Adrenal gland (tissue), 5 donors: ENCODE measurements at regions not wholly inside any gene's neighbourhood (a gene's known extent, or its start where the extent isn't known, plus 50 kb on each side); places are given as distances from the start of the nearest gene placed in this dataset.

Source experiments
- CTCF ChIP-seq, 6 experiments: fragments of 450-650 bp in 4 of 6; fragments of 200-600 bp in 2 of 6; sonication (generic) in 1 of 6; IDR thresholded peaks; 1 replicate in 5 of 6; 2 replicates in 1 of 6; pipeline versions ENCODE4 v1.5.1 to v1.8.0; 2016 to 2021; ENCODE audit warnings: antibody characterized with exemption in 6 of 6, mild to moderate bottlenecking in 2 of 6, moderate library complexity in 1 of 6
- POLR2A ChIP-seq, 2 donors: fragments of 450-650 bp; IDR thresholded peaks; one replicate each; pipeline ENCODE4 v1.6.1; 2017; ENCODE audit warnings: antibody characterized with exemption in 2 of 2, mild to moderate bottlenecking in 2 of 2, moderate library complexity in 1 of 2
- donor health status: DM: no; HTN: no; CAD: no.

- TF ChIP-seq CTCF (IDR thresholded peaks at IDR 0.05): no peak
- no peak for TF ChIP-seq POLR2A (IDR thresholded peaks at IDR 0.05)
Observed at GRCh38 chr17:12603566-12603965, 62.1 kb upstream of the MYOCD start.
